ENCODE measurements at regions not wholly inside any gene's neighbourhood (a gene's known extent, or its start where the extent isn't known, plus 50 kb on each side); places are given as distances from the start of the nearest gene placed in this dataset.

DNA sequence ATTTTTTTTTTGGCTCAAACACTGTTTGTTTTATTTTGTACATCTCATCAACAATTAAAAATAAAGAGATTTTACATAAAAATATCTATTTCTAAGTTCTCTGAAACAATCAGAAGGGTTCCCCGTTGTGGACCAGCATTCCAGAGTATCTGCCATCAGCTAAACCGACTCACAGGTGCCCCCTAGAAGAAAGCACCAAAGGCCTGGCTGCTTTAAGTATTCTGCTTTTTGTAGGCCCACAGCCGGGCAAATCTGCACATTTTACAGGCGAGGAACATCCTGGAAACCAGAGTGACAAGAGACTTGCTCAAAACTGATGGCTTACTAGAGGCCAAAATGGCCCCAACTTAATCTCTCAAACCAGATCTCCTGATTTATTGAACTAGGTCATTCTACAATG is 82.2 kb upstream of the SETBP1 start:
- TF ChIP-seq POLR2A (IDR thresholded peaks at IDR 0.05; ENCODE audit: low read depth, low read length) (no peak), POLR2AphosphoS5 (IDR thresholded peaks at IDR 0.05; ENCODE audit: low read depth, low read length) (no peak), TAF1 (IDR thresholded peaks at IDR 0.05; ENCODE audit: borderline replicate concordance, low read depth, low read length) (no peak)
